ENCODE measurements at regions not wholly inside any gene's neighbourhood (a gene's known extent, or its start where the extent isn't known, plus 50 kb on each side); places are given as distances from the start of the nearest gene placed in this dataset.

GRCh38 chr14:97280526-97280925, 483.3 kb downstream of the VRK1 start:
- 94% methylated on average over 10 of the region's 10 CpGs for WGBS (ENCODE audit: low lambda C conversion rate, missing lambda C conversion rate)
- Histone ChIP-seq H3K4me2 (no peak overlapping the region), H2AFZ (no peak overlapping the region), H3K9me2 (replicated peaks; ENCODE audit: insufficient read depth) (no peaks in the 10 kb centered on the region), H3K4me1 (ENCODE audit: insufficient read depth) (no peaks in the 10 kb centered on the region), H3K79me2 (no peaks in the 10 kb centered on the region), H3K36me3 (replicated peaks; ENCODE audit: insufficient read depth, low read depth) (no peaks in the 10 kb centered on the region), H3K27ac (no peak overlapping the region), H3K27me3 (peaks cover 4% of the 10 kb centered on the region), H4K20me1 (ENCODE audit: insufficient read depth, poor library complexity, severe bottlenecking) (no peaks in the 10 kb centered on the region), H3K9me3 (ENCODE audit: low read depth) (no peaks in the 10 kb centered on the region), H3K4me3 (no peak overlapping the region)
- TF ChIP-seq CTCF (IDR thresholded peaks at IDR 0.05; ENCODE audit: poor library complexity) (no peak), EZH2 (IDR thresholded peaks at IDR 0.05; ENCODE audit: borderline replicate concordance) (no peak), EZH2phosphoT487 (IDR thresholded peaks at IDR 0.05; ENCODE audit: low read depth, severe bottlenecking, unreplicated experiment) (no peak)
- no peak for DNase-seq (ENCODE audit: low spot score)

- no peaks in the 10 kb centered on the region for H3K9me3 ChIP-seq (ENCODE audit: low read depth)
- H3K27me3 ChIP-seq, result peaks cover 4% of the 10 kb centered on the region
- H3K27ac ChIP-seq, result no peak overlapping the region
- H4K20me1 ChIP-seq (ENCODE audit: insufficient read depth, poor library complexity, severe bottlenecking), result no peaks in the 10 kb centered on the region
- no peak overlapping the region for H3K4me3 ChIP-seq
- DNase-seq (ENCODE audit: low spot score), result no peak
- H3K4me2 ChIP-seq, result no peak overlapping the region
- H3K79me2 ChIP-seq, result no peaks in the 10 kb centered on the region
- H3K9me2 ChIP-seq (replicated peaks; ENCODE audit: insufficient read depth), result no peaks in the 10 kb centered on the region
- 72% methylated on average over 3 of the region's 3 CpGs for WGBS (ENCODE audit: low lambda C conversion rate, missing lambda C conversion rate)
- H3K36me3 ChIP-seq (replicated peaks; ENCODE audit: insufficient read depth, low read depth), result no peaks in the 10 kb centered on the region
- H2AFZ ChIP-seq, result no peak overlapping the region
- TF ChIP-seq EZH2 (IDR thresholded peaks at IDR 0.05; ENCODE audit: borderline replicate concordance) (no peak), CTCF (IDR thresholded peaks at IDR 0.05; ENCODE audit: poor library complexity) (no peak), EZH2phosphoT487 (IDR thresholded peaks at IDR 0.05; ENCODE audit: low read depth, severe bottlenecking, unreplicated experiment) (no peak)
- no peaks in the 10 kb centered on the region for H3K4me1 ChIP-seq (ENCODE audit: insufficient read depth)
Measured at GRCh38 chr14:97281741-97282140, 484.6 kb downstream of the VRK1 start.

- TF ChIP-seq EZH2 (IDR thresholded peaks at IDR 0.05; ENCODE audit: borderline replicate concordance), result no peak
- TF ChIP-seq CTCF (IDR thresholded peaks at IDR 0.05; ENCODE audit: poor library complexity), result no peak
- TF ChIP-seq EZH2phosphoT487 (IDR thresholded peaks at IDR 0.05; ENCODE audit: low read depth, severe bottlenecking, unreplicated experiment), result no peak
- no peak overlapping the region for H3K4me3 ChIP-seq
- WGBS (ENCODE audit: low lambda C conversion rate, missing lambda C conversion rate), result 88% methylated on average over 7 of the region's 7 CpGs
- no peaks in the 10 kb centered on the region for H3K9me3 ChIP-seq (ENCODE audit: low read depth)
- H4K20me1 ChIP-seq (ENCODE audit: insufficient read depth, poor library complexity, severe bottlenecking), result no peaks in the 10 kb centered on the region
- H3K4me2 ChIP-seq, result no peak overlapping the region
- H3K27me3 ChIP-seq, result peaks cover 4% of the 10 kb centered on the region
- no peak overlapping the region for H2AFZ ChIP-seq
- H3K36me3 ChIP-seq (replicated peaks; ENCODE audit: insufficient read depth, low read depth), result no peaks in the 10 kb centered on the region
- H3K79me2 ChIP-seq, result no peaks in the 10 kb centered on the region
- DNase-seq (ENCODE audit: low spot score), result no peak
- no peak overlapping the region for H3K27ac ChIP-seq
- H3K4me1 ChIP-seq (ENCODE audit: insufficient read depth), result no peaks in the 10 kb centered on the region
- no peaks in the 10 kb centered on the region for H3K9me2 ChIP-seq (replicated peaks; ENCODE audit: insufficient read depth)
Measured at GRCh38 chr14:97282210-97283004, 485.2 kb downstream of the VRK1 start.
